Endothelial cell of umbilical vein (primary cell): ENCODE measurements at regions not wholly inside any gene's neighbourhood (a gene's known extent, or its start where the extent isn't known, plus 50 kb on each side); places are given as distances from the start of the nearest gene placed in this dataset.

ENCODE experiments used
- BruUV-seq: library from RNA; stranded (reverse); fragments of 400-500 nt; replicated peaks from 2 replicates; lab custom pipeline; 2021; lab: Mats Ljungman, UMichigan
- CTCF ChIA-PET: fragments of 300-600, 350-600 bp; sonication (Branson Sonifier 250); formaldehyde crosslinking; loops from one replicate; lab custom pipeline; 2021; ENCODE audit warnings: antibody characterized with exemption, inconsistent platforms; lab: Charles Lee
- POLR2A ChIA-PET: fragments of 300-600, 350-600 bp; sonication (Branson Sonifier 250); formaldehyde crosslinking; loops from one replicate; lab custom pipeline; 2021; ENCODE audit warnings: antibody characterized with exemption, inconsistent platforms; lab: Charles Lee
- DNase-seq: peaks from one replicate; pipeline ENCODE4 v3.0.0-alpha.2; 2011; ENCODE audit warnings: low read depth, low spot score
- FAIRE-seq: peaks from 2 replicates; lab custom pipeline; 2011; peaks lifted over from hg19 to GRCh38; lab: Jason Lieb, UNC
- H2AFZ ChIP-seq: 2 replicates; pipeline ENCODE4 v1.6.0; 2012; ENCODE audit warnings: low read depth, low read length, control low read depth, inconsistent platforms
- H3K27ac ChIP-seq: 2 replicates; pipeline ENCODE4 v1.5.1; 2011; ENCODE audit warnings: low read depth, mild to moderate bottlenecking, control low read depth, low read length, moderate library complexity; ENCODE audit not compliant: insufficient read depth
- H3K27me3 ChIP-seq, 2 experiments: 2 replicates each; pipeline versions ENCODE4 v1.6.0 to v1.6.1; 2011; ENCODE audit warnings: low read length in 2 of 2, mixed read lengths in 1 of 2; ENCODE audit not compliant: control insufficient read depth in 2 of 2, insufficient read depth in 2 of 2
- H3K36me3 ChIP-seq, 2 experiments: 2 replicates in 1 of 2; 3 replicates in 1 of 2; pipeline ENCODE4 v1.5.1; 2011; ENCODE audit warnings: low read length in 2 of 2, mild to moderate bottlenecking in 1 of 2, moderate library complexity in 1 of 2; ENCODE audit not compliant: control insufficient read depth in 2 of 2, insufficient read depth in 2 of 2; ENCODE audit errors: extremely low read depth in 1 of 2
- H3K4me1 ChIP-seq: 3 replicates; pipeline ENCODE4 v1.5.1; 2011; ENCODE audit warnings: mild to moderate bottlenecking, low read length; ENCODE audit not compliant: control insufficient read depth, insufficient read depth; ENCODE audit errors: extremely low read depth
- H3K4me2 ChIP-seq: 2 replicates; pipeline ENCODE4 v1.6.1; 2011; ENCODE audit warnings: low read length, control low read depth, mixed read lengths; ENCODE audit not compliant: insufficient read depth
- H3K4me3 ChIP-seq, 3 experiments: fragments of 200-600 bp in 1 of 3; sonication (generic), shearing (Covaris generic) in 1 of 3; replicated peaks in 1 of 3; 2 replicates each; pipeline ENCODE4 v1.5.1; 2011 to 2016; ENCODE audit warnings: control low read depth in 3 of 3, low read length in 3 of 3, mild to moderate bottlenecking in 2 of 3, inconsistent platforms in 1 of 3, low read depth in 1 of 3, moderate library complexity in 1 of 3; ENCODE audit not compliant: insufficient read depth in 1 of 3
- H3K79me2 ChIP-seq: 2 replicates; pipeline ENCODE4 v1.6.0; 2012; ENCODE audit warnings: low read length, inconsistent platforms; ENCODE audit not compliant: control insufficient read depth, insufficient read depth
- H3K9ac ChIP-seq: replicated peaks from 2 replicates; pipeline ENCODE3; 2011; ENCODE audit warnings: low read length, control low read depth; ENCODE audit not compliant: insufficient read depth; ENCODE audit errors: extremely low read depth
- H3K9me1 ChIP-seq: replicated peaks from 3 replicates; pipeline ENCODE4 v1.6.0; 2011; ENCODE audit warnings: mild to moderate bottlenecking, low read length; ENCODE audit not compliant: control insufficient read depth, insufficient read depth; ENCODE audit errors: extremely low read depth
- H3K9me3 ChIP-seq: replicated peaks from 2 replicates; pipeline ENCODE4 v1.5.1; 2012; ENCODE audit warnings: low read length, inconsistent platforms; ENCODE audit not compliant: control insufficient read depth, insufficient read depth
- H4K20me1 ChIP-seq: replicated peaks from 2 replicates; pipeline ENCODE3; 2011; ENCODE audit warnings: mild to moderate bottlenecking, low read length; ENCODE audit not compliant: control insufficient read depth, insufficient read depth; ENCODE audit errors: extremely low read depth
- EZH2 ChIP-seq: IDR thresholded peaks from 2 replicates; pipeline ENCODE4 v1.6.1; 2012; ENCODE audit warnings: borderline replicate concordance, low read depth, mild to moderate bottlenecking, moderate library complexity, low read length, inconsistent platforms; ENCODE audit not compliant: severe bottlenecking
- FOS ChIP-seq: IDR thresholded peaks from 2 replicates; pipeline ENCODE4 v1.6.1; 2011; ENCODE audit warnings: mild to moderate bottlenecking, low read length, moderate library complexity, borderline replicate concordance; ENCODE audit not compliant: insufficient read depth
- GATA2 ChIP-seq: IDR thresholded peaks from 2 replicates; pipeline ENCODE4 v1.7.0; 2011; ENCODE audit warnings: low read depth, mild to moderate bottlenecking, moderate library complexity, mixed read lengths, low read length; ENCODE audit not compliant: insufficient read length, insufficient read depth
- JUN ChIP-seq: IDR thresholded peaks from 2 replicates; pipeline ENCODE4 v1.6.1; 2011; ENCODE audit warnings: borderline replicate concordance, low read depth; ENCODE audit not compliant: insufficient read length, insufficient read depth
- MYC ChIP-seq: IDR thresholded peaks from one replicate; pipeline ENCODE4 v1.6.1; 2011; ENCODE audit warnings: mild to moderate bottlenecking, low read depth, low read length
- POLR2A ChIP-seq: IDR thresholded peaks from 2 replicates; pipeline ENCODE4 v1.6.1; 2012; ENCODE audit warnings: low read depth, mild to moderate bottlenecking, control low read depth, low read length
- POLR2AphosphoS5 ChIP-seq: IDR thresholded peaks from 2 replicates; pipeline ENCODE4 v1.6.1; 2012; ENCODE audit warnings: low read depth, mild to moderate bottlenecking, control low read depth, low read length, moderate library complexity; ENCODE audit not compliant: insufficient read depth
- dilution Hi-C: fragments of 300-500 bp; cut with MboI; formaldehyde crosslinking; loops from one replicate; pipeline ENCODE4 v1.15.0; 2019; ENCODE audit warnings: low sequenced_read_pairs; ENCODE audit not compliant: extremely low pct_ligation_motif_present
- intact Hi-C: fragments of 100-400 bp; cut with micrococcal nuclease; formaldehyde crosslinking; loops from one replicate; pipeline ENCODE4 v1.10.0; 2022
- TF ChIP-seq, protein P1 (sequence below): IDR thresholded peaks from 2 replicates; pipeline ENCODE4 v1.6.1; 2011; ENCODE audit not compliant: insufficient read depth, insufficient read length
- TF ChIP-seq, protein P2 (sequence below), 2 donors: IDR thresholded peaks; 1 replicate in 1 of 2; 2 replicates in 1 of 2; pipeline ENCODE4 v1.5.1; 2011; ENCODE audit warnings: low read length in 2 of 2, mild to moderate bottlenecking in 2 of 2, moderate library complexity in 2 of 2, control low read depth in 1 of 2, inconsistent platforms in 1 of 2, low read depth in 1 of 2; ENCODE audit not compliant: insufficient read depth in 1 of 2; ENCODE audit errors: extremely low read depth in 1 of 2

DNA sequence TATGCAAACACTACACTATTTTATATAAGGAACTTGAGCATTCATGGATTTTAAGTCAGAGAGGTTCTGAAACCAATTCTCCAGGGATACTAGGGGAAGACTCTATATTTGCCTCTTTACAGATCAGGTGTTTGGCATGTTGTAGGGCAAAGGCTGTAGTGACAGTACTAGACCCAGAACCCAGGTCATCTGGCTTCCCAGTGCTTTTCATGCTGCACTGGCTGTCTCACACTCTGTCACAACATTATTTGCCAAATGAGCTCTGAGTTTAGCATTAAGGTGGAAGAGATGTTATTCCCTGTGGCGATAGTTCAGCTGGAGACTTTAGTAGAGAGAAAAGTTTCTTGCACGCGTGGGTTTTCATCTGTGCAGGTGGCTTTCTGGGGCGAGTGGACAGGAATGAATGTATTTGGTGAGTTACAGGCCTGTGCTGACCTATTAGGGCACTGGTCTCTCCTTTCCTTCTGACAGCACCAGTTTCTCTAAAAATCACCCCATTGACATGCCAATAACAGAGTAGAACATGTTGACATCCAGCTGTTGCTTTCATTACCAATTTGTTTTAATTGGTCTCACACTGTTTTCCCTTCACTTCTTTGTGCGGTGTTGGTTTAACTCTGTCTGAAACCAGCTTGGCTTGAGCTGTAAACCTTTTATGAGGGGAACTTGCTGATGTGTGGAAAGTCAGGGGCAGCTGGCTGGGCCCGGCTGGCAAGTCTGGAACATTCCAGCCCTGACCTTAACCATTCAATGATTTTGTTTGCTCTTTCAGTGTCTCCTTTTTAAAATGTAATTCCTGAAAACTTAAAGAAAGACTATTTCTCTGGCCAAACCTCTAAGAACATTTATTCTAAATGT, 643.0 kb upstream of the FAM98A start:
- FAIRE-seq = no peak
- H3K36me3 ChIP-seq = no peaks in the 10 kb centered on the region
- dilution Hi-C loops = no loop called here

DNA sequence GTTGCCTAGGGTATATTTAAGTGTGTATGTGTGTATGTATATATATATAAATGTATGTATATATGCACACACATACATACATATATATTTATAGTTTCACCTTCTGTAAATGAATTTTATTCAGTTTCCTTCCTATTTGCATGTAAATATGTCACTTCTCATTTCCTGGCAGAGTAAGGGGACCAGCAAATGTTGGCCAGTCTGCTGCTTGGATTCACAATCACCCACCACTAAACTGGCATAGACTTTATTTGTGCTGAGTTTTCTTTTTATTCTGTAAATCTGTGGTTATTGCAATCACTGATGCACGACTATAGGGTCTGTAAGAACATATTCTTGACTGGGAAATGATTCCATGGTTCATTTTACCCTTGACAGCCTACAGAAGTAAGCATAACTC, 640.4 kb upstream of the FAM98A start:
- Histone ChIP-seq H4K20me1 (no peaks in the 10 kb centered on the region), H3K4me2 (no peak overlapping the region), H3K9me3 (no peaks in the 10 kb centered on the region), H3K27me3 (no peaks in the 10 kb centered on the region), H3K27ac (no peak overlapping the region), H3K4me3 (no peak overlapping the region), H3K9ac (no peak overlapping the region), H2AFZ (no peak overlapping the region), H3K4me1 (no peaks in the 10 kb centered on the region), H3K79me2 (no peaks in the 10 kb centered on the region), H3K36me3 (no peaks in the 10 kb centered on the region), H3K9me1 (no peaks in the 10 kb centered on the region)
- BruUV-seq = no TSS peak
- CTCF ChIA-PET = no interaction called here
- POLR2A ChIA-PET = no interaction called here
- DNase-seq (no peak), FAIRE-seq (no peak)
- dilution Hi-C loops = no loop called here
- intact Hi-C loops = no loop called here
- TF ChIP-seq EZH2 (no peak), GATA2 (no peak), POLR2A (no peak), POLR2AphosphoS5 (no peak), MYC (no peak), JUN (no peak), FOS (no peak)
- TF ChIP-seq, protein P1, sequence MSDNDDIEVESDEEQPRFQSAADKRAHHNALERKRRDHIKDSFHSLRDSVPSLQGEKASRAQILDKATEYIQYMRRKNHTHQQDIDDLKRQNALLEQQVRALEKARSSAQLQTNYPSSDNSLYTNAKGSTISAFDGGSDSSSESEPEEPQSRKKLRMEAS = no peak
- TF ChIP-seq, protein P2, sequence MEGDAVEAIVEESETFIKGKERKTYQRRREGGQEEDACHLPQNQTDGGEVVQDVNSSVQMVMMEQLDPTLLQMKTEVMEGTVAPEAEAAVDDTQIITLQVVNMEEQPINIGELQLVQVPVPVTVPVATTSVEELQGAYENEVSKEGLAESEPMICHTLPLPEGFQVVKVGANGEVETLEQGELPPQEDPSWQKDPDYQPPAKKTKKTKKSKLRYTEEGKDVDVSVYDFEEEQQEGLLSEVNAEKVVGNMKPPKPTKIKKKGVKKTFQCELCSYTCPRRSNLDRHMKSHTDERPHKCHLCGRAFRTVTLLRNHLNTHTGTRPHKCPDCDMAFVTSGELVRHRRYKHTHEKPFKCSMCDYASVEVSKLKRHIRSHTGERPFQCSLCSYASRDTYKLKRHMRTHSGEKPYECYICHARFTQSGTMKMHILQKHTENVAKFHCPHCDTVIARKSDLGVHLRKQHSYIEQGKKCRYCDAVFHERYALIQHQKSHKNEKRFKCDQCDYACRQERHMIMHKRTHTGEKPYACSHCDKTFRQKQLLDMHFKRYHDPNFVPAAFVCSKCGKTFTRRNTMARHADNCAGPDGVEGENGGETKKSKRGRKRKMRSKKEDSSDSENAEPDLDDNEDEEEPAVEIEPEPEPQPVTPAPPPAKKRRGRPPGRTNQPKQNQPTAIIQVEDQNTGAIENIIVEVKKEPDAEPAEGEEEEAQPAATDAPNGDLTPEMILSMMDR (IDR thresholded peaks at IDR 0.05; ENCODE audit: extremely low read depth in 1 of 2, insufficient read depth in 1 of 2, low read depth in 1 of 2, low read length in 2 of 2) = no peak

More for the DNA sequence above, 643.0 kb upstream of the FAM98A start:
- ChIA-PET POLR2A (no interaction called here), CTCF (no interaction called here)
- H2AFZ ChIP-seq = no peak overlapping the region
- no peak overlapping the region for H3K9ac ChIP-seq
- H3K4me1 ChIP-seq = no peaks in the 10 kb centered on the region
- no peaks in the 10 kb centered on the region for H4K20me1 ChIP-seq
- H3K27ac ChIP-seq = no peak overlapping the region
- H3K4me2 ChIP-seq = no peak overlapping the region
- no peak for DNase-seq
- intact Hi-C loops = no loop called here
- no peak overlapping the region for H3K4me3 ChIP-seq
- no peaks in the 10 kb centered on the region for H3K79me2 ChIP-seq
- no peak for TF ChIP-seq POLR2AphosphoS5
- H3K9me3 ChIP-seq = no peaks in the 10 kb centered on the region
- no peaks in the 10 kb centered on the region for H3K9me1 ChIP-seq
- BruUV-seq = no TSS peak
- H3K27me3 ChIP-seq = no peaks in the 10 kb centered on the region
